ENCODE measurements at regions not wholly inside any gene's neighbourhood (a gene's known extent, or its start where the extent isn't known, plus 50 kb on each side); places are given as distances from the start of the nearest gene placed in this dataset.
"Not testable (repeated sequence)": the region's sequence is repeated elsewhere in the genome, so short reads cannot be mapped to it uniquely, and the experiment has no call there.

DNA sequence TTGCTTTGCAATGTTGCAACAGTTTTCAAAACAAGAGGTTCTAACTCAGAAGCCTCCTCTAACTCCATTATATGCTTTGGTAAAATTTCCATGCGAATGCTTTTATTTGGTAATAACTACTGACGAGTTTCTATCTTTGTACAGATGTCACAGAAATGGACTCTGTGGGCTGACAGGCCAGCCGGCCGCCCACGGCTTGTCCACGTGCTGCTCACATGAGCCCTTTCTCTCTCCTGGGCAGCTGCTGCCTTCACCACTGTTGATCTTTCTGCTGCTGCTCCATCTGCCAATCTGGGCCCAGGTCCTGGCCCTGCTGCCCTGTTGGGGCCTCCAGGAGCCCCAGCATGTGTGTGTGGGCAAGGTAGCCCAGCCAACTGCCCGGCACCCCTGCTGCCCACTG is 168.2 kb upstream of the TMEM132C start:
- no peak for DNase-seq

DNA sequence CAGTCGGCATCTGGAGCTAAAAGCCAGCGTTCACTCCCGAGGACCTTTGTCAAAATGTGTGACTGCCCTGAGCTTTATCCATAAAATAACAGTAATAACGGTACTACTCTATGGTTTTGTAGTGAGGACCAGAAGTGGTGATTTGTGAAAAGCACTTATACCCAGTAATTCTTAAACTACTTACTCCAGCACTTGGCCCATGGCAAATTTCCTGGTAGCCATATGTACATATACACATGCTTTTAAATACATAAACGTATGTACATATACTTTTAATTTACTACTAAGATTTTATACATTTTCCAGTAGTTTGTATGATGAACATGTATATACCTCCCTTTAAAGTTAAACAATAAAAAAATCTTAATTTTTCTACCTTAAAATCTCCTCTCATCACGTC is 163.8 kb upstream of the TMEM132C start:
- DNase-seq = no peak

DNA sequence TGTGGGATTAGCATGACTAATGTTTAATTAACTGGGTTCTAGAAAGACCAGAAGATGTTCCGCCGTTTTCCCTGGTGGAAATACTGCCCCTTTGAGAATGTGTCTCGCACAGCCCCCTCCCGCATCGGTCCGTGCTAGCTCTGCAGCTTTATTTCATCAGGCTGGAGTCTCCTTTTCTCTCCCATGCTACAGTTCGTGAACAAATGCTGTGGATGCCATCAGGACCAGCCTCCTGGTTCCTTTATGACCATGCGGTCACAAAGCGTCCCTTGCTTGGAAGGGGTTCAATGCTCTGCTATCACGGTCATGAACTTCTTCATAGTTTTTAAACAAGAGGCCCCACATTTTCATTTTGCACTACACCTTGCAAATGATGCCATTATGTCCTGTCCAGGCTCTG is 157.7 kb upstream of the TMEM132C start:
- DNase-seq = no peak

DNA sequence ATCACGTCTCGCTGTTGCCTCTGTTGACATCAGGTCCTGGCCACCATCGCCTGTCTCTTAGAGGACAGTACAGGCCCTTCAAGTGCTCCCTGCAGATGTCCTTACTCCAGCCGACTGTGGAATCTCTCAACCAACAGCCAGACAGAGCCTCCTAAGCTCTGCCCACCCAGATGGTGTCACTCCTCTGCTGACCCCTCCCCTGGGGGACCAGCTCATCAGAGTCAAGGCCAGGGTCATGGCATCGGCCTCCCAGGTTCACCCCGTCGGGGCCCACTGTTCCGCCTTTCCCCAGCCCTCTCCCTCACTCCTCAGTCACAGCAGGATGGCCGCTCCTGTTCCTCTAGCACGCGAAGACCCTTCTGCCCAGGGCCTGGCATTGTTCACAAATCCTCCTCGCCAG is 157.3 kb upstream of the TMEM132C start:
- DNase-seq = no peak

DNA sequence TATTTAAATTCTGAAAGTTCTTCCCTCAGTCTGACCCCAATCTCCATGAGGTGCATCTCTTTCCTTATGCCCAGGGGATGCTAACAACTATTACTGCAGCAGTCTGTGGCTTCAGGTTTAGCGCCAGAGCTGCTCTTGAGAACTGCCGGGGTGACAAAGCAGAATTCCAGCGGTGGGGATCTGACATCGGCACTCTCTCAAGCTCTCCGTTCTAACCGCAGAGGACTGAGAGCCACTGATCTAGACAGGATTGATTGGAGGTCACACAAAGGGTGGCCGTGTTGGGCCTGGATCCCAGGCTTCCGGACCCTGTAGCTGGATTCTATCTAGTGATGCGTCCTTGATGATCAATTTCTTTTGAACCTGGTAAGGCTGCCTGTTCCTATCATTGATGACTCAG is 155.6 kb upstream of the TMEM132C start:
- no peak for DNase-seq

DNA sequence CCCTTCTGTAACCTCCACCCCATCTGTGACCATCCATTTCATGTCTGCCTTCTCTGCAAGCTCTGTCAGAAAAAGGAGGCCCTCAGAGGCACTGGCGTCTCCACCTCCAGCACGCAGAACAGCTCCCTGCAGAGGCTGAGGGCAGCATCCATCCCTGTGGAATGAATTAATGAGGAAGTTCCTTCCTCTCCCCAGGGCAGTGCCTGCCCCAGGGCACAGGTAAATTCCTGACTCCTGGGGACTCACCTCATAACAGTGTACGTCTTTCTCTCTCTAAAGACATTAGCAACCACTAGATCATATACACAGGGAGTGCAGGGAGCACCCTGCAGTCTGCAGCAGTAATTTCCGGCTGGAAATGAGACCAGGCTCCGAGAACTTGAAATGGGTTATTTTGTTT is 155.0 kb upstream of the TMEM132C start:
- no peak for DNase-seq

DNA sequence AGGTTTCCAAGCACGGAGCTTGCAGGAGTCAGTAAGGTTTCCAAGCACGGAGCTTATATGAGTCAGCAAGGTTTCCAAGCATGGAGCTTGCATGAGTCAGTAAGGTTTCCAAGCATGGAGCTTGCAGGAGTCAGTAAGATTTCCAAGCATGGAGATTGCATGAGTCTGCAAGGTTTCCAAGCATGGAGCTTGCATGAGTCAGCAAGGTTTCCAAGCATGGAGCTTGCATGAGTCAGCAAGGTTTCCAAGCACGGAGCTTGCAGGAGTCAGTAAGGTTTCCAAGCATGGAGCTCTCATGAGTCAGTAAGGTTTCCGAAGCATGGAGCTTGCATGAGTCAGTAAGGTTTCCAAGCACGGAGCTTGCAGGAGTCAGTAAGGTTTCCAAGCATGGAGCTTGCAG is 153.7 kb upstream of the TMEM132C start:
- DNase-seq = not testable (repeated sequence)

DNA sequence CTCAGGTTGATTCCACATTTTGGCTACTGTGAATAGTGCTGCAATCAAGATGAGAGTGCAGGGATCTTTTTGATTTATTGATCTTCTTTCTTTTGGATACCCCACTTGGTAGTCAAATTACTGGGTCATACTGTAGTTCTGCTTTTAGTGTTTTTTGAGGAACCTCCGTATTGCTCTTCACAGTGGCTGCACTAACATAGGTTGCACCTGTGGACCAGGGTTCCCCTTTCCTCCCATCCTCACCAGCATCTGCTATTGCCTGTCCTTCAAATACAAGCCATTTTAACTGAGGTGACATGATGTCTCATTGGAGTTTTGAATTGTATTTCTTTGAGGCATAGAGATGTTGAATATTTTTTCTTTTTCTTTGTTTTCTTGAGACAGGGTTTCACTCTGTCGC is 152.5 kb upstream of the TMEM132C start:
- no peak for DNase-seq

DNA sequence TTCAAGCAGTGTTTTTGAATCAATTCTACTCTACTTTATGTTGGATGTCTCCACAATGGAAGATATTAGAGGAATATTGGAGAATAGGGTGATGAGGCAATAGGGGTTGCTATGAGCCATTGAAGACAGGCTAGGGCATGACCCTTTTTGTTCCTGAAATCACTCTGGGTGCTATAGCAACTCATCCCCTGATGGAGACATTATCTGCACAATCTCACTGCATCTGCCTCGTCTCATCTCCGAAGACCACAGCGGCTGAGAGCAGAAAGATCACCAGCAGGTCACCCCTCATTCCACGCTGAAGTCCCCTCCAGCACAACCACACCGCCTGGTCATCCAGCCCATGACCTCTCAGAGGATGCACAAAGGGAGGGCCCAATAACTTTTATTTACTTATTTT is 150.4 kb upstream of the TMEM132C start:
- no peak for DNase-seq

DNA sequence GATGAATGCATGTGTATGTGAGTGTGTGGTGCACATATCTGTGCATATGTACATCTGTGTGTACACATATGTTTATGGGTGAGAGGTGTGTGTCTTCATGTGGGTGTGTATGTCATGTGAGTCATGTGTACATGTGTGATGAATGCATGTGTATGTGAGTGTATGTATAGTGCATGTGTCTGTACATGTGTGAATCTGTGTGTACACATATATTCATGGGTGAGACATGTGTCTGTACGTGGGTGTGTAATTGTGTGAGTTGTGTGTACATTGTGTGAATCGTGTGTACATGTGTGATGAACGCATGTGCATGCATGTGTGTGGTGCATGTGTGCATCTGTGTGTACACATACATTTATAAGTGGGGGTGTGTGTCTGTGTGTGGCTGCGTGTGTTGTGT is 146.9 kb upstream of the TMEM132C start:
- DNase-seq = no peak

DNA sequence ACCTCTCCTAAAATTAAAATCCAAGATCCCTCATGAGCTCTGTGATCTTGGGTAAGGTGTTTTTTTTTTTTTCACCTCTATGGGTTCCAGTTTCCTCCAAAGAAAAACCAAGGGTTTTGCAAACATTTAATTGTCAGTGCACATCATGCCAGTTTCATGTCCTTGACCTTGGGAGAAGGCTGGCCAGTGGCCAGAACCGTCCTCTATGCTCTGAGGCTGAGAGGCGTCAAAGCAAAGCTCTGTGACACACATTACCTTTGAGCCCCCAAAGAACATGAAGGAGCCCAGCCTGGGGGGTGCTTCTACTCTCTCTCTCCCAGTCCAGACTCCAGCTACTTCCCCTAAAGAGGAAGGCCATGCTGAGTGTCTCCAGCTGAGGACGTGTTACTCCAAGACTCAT is 145.5 kb upstream of the TMEM132C start:
- DNase-seq = no peak

DNA sequence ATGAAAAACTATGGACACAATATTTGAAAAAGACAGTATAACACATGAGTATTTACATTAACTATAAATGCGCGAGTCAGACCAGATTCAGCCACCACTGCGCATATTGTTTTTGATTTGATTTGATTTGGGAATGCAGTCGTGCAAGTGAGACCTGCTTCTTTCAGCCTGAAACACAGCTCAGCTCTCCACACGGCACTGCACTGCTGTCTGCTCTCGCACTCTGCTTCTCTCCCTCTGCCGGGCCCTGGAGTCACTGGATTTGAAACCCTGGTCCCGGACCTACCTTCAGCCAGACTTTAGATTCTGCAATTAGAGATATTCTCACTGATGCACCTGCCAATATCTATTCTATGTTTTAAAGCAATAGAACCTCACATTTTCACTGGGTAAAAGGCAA is 143.9 kb upstream of the TMEM132C start:
- no peak for DNase-seq

DNA sequence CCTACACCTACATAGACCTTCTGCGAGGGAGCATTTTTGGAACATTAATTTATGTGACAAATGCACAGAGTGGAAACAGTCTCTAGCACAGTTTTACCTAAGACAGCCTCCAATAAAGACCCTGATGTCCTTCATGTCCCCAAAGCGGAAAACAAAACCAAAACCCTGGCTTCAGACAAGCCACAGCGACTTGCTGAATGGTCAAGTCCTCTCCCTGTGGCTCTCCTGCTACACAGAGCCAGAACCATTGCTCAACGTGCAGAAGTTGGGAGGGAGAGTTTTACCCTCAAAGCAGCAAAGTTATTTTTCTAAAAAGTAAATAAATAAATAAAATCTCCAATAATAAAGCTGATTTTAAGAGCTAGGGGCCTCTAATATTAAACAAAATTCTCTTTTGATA is 135.0 kb upstream of the TMEM132C start:
- no peak for DNase-seq

DNA sequence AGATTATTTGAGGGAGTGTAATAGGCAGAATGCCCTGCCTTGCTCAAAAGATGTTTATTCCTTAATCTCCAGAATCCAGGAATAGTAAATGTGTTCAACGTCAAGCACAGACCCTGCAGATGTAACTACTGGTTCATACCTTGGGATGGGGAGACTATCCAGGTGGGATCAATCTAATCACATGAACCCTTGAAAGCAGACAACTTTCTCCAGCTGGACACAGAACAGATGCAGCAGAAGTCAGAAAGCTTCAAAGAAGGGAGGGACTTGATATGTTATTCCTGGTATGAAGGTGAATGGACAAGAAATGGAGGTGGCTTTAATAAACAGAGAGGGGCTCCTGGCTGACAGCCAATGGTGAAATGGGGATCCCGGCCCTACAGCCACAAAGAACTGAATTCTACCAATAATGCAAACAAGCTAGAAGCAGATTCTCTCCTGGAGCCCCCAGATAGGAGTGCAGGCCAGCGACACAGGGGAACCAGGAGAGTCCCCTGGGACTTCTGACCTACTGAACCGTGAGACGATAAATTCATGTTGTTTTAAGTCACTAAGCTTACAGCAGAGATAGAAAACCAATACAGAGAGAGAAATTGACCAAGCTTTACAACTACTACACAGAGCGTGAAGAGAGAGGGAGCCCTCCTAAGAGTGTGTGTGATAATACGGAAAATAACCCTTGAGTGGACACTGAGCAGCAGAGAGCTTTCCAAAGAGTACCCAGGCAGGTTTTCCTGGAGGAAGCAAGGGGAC is 133.5 kb upstream of the TMEM132C start:
- no peak for DNase-seq

DNA sequence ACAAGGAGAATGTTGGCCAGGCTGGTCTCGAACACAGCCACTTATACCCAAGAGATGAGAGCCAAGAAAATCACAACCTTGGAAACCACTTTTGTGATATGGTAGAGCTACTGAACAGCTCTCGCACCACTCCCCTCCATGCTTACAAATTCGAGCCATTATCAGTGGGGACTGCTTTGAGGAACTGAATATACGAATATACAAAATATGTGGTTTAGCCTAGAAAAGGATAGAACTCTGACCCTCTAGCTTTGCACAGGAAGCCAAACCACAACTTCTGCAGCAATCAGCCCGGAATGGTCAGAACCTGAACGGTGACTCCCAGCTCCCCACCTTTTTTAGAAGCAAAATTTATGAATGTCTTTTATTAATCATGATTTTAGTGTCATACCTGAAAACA is 129.8 kb upstream of the TMEM132C start:
- no peak for DNase-seq

DNA sequence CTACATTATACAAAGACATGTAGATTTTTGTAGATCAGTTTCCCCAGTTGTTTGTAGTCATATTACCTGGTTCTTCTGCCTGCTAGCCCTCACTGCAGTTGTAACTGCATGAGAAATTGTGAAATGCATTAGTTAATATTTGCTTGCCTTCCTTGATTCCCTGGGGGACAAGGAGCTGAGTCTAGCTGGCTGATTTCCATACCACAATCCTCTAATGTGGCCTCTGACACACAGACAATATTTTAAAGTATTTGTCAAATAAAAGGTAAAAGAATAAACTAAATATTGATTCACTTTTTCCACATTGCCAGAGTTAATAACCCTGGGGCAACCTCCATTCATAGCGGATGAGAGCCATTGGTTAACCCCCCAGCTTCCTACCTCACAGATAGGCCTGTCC is 128.8 kb upstream of the TMEM132C start:
- DNase-seq = no peak

DNA sequence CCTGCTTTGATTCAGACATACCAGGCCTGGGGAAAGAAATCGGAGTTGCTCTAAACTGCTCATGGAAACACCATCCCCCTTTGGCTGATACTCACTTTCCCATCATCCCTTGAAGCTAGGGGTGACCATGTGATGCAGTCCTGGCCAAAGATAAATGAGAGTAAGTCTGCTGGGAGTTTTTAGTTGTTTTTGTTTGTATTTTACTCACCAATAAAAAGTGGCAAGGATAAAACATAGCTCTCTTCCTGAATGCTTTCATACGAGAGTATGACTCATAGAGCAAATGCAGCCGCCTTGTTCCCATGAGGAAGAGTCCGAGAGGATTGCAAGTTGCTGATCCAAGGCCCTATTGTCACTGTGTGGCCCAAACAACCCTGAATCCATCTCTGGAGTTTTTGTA is 126.4 kb upstream of the TMEM132C start:
- DNase-seq = no peak

DNA sequence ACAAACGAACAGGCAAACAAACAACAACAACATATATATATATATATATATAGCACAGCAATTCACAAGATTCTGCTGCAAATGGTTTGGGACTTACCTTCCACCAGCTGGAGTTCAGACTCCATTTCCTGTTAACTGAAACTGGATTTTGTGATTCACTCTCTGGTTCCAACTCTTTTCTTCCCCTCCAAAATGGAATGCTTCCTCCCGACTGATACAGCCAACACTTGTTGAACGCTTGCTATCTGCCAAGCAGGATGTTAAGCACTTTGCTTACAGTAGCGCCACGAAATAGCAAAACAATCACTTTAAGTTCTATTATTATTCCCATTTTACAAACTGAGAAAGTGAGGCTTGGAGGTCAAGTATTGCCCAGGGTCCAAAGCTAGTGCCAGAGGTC is 116.0 kb upstream of the TMEM132C start:
- no peak for DNase-seq

DNA sequence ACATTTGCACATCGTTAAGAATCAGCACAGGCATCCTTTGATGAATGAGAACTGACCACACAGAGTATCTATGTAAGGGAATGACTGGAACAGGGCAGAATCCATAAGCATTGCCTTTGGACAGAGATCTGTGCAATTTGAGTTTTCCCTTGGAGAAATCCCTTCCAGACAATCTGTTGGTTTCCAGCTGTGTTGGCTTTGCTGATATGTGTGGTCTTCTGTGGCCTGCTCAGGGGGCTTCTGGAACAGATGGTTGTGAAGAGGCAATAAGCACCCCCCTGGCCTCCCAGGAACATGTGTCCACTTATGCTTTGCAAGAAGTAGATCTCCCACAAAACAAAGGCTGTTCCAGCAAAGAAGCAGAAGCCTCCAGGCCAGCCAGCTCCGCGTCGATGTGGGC is 111.4 kb upstream of the TMEM132C start:
- DNase-seq = no peak

DNA sequence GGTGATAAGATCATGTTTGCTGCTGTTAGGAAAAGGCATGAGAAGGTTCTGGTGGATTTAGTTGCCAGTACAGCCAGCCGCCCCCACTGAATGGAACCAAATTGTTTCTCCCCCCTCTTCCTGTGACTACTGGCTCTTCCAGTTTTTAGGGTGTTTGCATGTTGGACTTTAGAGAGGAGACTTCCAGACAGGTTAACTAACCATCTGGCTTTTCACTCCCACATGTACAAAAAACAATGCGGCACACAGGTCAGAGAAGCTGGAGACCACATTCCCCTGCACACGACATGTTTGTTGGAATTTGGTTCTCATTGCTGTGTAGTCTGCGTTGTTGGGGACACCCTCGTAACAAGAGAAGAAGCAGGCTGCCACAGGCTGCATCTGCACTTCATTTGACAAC is 103.9 kb upstream of the TMEM132C start:
- no peak for DNase-seq

DNA sequence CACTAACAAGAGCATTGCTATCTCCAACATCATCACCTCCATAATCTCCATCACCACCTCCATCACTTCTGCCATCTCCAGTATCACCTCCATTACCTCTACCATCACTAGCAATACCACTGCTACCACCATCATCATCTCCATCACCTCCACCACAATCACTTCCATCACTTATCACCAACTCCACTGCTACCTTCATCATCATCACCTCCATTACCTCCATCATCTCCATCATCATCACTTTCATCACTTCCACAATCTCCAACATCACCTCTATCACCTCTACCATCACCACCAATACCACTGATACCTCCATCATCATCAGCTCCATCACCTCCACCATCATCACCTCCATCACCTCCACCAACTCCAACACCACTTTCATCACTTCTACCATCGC is 102.4 kb upstream of the TMEM132C start:
- DNase-seq = no peak

DNA sequence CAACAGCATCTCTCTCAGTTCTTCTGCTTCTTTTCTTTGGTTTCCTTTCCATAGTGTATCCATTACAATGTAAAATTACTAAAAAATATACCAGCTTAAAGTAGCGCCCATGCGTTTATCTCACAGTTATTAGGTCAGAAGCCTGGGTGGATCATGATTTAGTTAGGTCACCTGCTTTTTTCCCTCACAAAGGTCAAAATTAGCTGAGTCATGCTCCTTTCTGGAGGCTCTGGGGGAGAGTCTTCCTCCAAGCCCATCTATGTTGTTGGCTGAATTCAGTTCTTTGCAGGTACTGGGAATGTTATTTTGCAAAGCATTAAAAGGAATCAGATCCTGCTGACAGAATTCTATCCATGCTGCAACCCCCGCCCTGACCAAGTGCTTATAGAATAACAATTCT is 101.6 kb upstream of the TMEM132C start:
- no peak for DNase-seq

DNA sequence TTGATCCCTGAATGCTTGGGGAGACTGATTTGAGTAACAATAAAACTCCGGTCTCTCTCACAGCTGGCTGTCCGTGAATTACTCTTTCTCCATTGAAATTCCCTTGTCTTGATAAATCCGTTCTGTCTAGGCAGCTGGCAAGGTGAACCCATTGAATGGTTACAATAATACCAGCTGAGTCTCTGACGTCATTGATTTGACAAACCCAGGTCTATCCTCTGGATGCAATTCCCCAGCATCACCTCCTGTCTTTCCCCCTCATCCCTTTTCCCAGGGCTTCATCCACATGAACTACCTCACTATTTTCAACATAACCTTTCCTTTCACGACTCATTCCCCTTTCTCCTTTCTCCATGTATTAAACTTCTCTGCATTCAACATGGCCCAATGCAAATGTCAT is 98.7 kb upstream of the TMEM132C start:
- no peak for DNase-seq

DNA sequence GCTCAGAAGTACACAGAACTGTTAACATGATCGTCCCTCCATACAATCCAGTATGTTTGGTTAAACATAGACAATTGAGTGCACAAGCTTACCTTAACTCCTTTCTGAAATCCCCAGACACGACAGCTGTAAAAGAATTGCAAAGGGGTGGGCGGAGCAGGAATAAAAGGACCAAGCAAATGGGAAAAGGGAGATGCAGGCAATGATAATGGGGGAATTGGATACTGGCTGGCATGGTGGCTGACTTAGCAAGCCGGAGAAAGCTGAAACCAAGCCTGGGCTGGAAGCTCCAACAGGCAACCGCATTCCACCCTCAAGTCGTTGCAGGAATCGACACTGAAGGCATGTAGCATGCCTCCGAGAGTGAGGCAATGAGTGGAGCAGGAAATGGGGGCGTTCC is 96.8 kb upstream of the TMEM132C start:
- DNase-seq = no peak

DNA sequence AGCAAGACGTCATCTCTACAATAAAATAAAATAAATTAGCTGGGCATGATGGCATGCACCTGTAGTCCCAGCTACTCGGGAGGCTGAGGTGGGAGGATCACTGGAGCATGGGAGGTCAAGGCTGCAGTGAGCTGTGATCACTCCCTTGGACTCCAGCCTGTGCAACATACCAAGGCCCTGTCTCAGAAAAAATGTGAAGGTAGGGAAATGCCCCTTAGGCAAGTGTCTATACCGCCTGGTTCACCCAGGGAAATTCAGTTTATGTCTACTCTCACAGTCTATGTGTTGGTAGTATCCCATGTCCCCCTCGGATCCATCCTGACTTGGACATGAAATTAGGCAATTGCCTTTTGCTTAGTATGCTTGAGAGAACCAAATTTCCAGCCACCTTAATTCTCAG is 88.4 kb upstream of the TMEM132C start:
- DNase-seq = no peak

DNA sequence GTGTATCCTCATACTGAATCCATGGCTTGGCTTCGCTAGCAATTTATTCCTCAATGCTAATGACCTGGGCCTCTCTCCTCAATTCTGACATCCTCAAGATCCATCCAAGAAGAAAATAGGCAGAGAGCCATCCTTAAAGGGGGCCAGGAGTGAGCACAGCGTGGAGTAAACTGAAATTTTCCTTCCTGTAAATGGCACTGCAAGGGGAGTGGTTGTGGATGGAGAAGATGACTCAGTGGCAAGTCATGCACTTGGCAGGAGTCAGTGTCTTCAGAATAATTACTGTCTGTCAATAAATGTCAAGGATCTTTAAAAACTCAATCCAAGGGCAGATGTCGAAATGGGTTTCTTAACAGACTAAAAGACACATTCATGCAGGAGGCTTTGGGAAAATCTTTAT is 88.0 kb upstream of the TMEM132C start:
- no peak for DNase-seq

All from GOT3 (cell line).